Cardiac muscle cell (in vitro differentiated cells and primary cell): ENCODE measurements at regions not wholly inside any gene's neighbourhood (a gene's known extent, or its start where the extent isn't known, plus 50 kb on each side); places are given as distances from the start of the nearest gene placed in this dataset.

Experiments used
- DNase-seq, 2 donors: peaks; one replicate each; pipeline versions ENCODE4 v3.0.0 to v3.0.0-alpha.2; 2010 to 2017; ENCODE audit warnings: low read depth in 1 of 2, low spot score in 1 of 2
- H3K27ac ChIP-seq: fragments of 200-600 bp; sonication (generic); 2 replicates; pipeline ENCODE4 v1.5.1; 2016
- H3K27me3 ChIP-seq: fragments of 200-600 bp; sonication (generic); 2 replicates; pipeline ENCODE4 v1.6.0; 2016; ENCODE audit warnings: control low read depth
- H3K36me3 ChIP-seq: fragments of 200-600 bp; sonication (generic); 2 replicates; pipeline ENCODE4 v1.5.1; 2016; ENCODE audit warnings: control low read depth
- H3K4me1 ChIP-seq: fragments of 200-600 bp; sonication (generic); 2 replicates; pipeline ENCODE4 v1.8.1; 2017; ENCODE audit warnings: low read depth, mild to moderate bottlenecking, mixed run types
- H3K4me3 ChIP-seq: fragments of 200-600 bp; sonication (generic); 2 replicates; pipeline ENCODE4 v1.5.1; 2016; ENCODE audit warnings: mild to moderate bottlenecking
- H3K9me3 ChIP-seq: fragments of 200-600 bp; sonication (generic); 2 replicates; pipeline ENCODE4 v1.5.1; 2017; ENCODE audit warnings: low read depth, mild to moderate bottlenecking, control low read depth
- CTCF ChIP-seq: IDR thresholded peaks from 2 replicates; pipeline ENCODE4 v1.5.1; 2012; ENCODE audit warnings: low read depth, mild to moderate bottlenecking, low read length

GRCh38 chr9:135213566-135213965 is 126.1 kb downstream of the OLFM1 start:
- no peak for TF ChIP-seq CTCF
- H3K9me3 ChIP-seq = no peaks in the 10 kb centered on the region
- no peaks in the 10 kb centered on the region for H3K27me3 ChIP-seq
- peaks cover 34% of the 10 kb centered on the region for H3K4me1 ChIP-seq
- no peaks in the 10 kb centered on the region for H3K36me3 ChIP-seq
- DNase-seq = peak in 1 of 2 donors; percentile 40
- no peak overlapping the region for H3K4me3 ChIP-seq
- H3K27ac ChIP-seq = no peak overlapping the region

- Histone ChIP-seq H3K27ac (no peak overlapping the region), H3K36me3 (no peaks in the 10 kb centered on the region), H3K27me3 (no peaks in the 10 kb centered on the region), H3K9me3 (no peaks in the 10 kb centered on the region), H3K4me1 (peaks cover 29% of the 10 kb centered on the region), H3K4me3 (no peak overlapping the region)
- TF ChIP-seq CTCF = no peak
- no peak for DNase-seq
Measured at GRCh38 chr9:135214054-135214640, 126.7 kb downstream of the OLFM1 start.

GRCh38 chr9:135214706-135215105 is 127.2 kb downstream of the OLFM1 start:
- Histone ChIP-seq H3K27me3 (no peaks in the 10 kb centered on the region), H3K27ac (no peak overlapping the region), H3K4me1 (peaks cover 25% of the 10 kb centered on the region), H3K4me3 (no peak overlapping the region), H3K9me3 (no peaks in the 10 kb centered on the region), H3K36me3 (no peaks in the 10 kb centered on the region)
- TF ChIP-seq CTCF = no peak
- no peak for DNase-seq

GRCh38 chr9:135215571-135216161 is 128.2 kb downstream of the OLFM1 start:
- Histone ChIP-seq H3K27me3 (no peaks in the 10 kb centered on the region), H3K4me1 (peaks cover 25% of the 10 kb centered on the region), H3K9me3 (no peaks in the 10 kb centered on the region), H3K27ac (no peak overlapping the region), H3K36me3 (no peaks in the 10 kb centered on the region), H3K4me3 (no peak overlapping the region)
- TF ChIP-seq CTCF = no peak
- peak in 1 of 2 donors; percentile 76 for DNase-seq

- H3K4me1 ChIP-seq = peaks cover 25% of the 10 kb centered on the region
- no peak overlapping the region for H3K4me3 ChIP-seq
- H3K9me3 ChIP-seq = no peaks in the 10 kb centered on the region
- no peak for TF ChIP-seq CTCF
- H3K27ac ChIP-seq = peak overlapping the region; percentile 2
- H3K27me3 ChIP-seq = no peaks in the 10 kb centered on the region
- DNase-seq = no peak
- no peaks in the 10 kb centered on the region for H3K36me3 ChIP-seq
Measured at GRCh38 chr9:135216236-135216635, 128.8 kb downstream of the OLFM1 start.
